ENCODE measurements at regions not wholly inside any gene's neighbourhood (a gene's known extent, or its start where the extent isn't known, plus 50 kb on each side); places are given as distances from the start of the nearest gene placed in this dataset.

DNA sequence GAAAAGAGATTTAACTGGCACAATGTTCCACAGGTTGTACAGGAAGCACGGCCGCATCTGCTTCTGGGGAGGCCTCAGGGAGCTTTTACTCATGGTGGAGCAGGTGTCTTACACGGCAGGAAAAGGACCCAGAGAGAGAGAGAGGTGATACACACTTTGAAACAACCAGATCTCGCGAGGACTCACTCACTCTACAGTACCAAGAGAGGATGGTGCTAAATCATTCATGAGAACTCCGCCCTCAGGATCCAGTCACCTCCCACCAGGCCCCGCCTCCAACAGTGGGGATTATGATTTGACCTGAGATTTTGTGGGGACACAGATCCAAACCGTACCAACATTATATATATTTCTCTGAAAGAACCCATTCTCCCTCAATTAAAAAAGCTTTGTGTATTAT lies 79.7 kb upstream of the DOCK10 start:
- TF ChIP-seq, protein P1, sequence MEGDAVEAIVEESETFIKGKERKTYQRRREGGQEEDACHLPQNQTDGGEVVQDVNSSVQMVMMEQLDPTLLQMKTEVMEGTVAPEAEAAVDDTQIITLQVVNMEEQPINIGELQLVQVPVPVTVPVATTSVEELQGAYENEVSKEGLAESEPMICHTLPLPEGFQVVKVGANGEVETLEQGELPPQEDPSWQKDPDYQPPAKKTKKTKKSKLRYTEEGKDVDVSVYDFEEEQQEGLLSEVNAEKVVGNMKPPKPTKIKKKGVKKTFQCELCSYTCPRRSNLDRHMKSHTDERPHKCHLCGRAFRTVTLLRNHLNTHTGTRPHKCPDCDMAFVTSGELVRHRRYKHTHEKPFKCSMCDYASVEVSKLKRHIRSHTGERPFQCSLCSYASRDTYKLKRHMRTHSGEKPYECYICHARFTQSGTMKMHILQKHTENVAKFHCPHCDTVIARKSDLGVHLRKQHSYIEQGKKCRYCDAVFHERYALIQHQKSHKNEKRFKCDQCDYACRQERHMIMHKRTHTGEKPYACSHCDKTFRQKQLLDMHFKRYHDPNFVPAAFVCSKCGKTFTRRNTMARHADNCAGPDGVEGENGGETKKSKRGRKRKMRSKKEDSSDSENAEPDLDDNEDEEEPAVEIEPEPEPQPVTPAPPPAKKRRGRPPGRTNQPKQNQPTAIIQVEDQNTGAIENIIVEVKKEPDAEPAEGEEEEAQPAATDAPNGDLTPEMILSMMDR (IDR thresholded peaks at IDR 0.05), result no peak

DNA sequence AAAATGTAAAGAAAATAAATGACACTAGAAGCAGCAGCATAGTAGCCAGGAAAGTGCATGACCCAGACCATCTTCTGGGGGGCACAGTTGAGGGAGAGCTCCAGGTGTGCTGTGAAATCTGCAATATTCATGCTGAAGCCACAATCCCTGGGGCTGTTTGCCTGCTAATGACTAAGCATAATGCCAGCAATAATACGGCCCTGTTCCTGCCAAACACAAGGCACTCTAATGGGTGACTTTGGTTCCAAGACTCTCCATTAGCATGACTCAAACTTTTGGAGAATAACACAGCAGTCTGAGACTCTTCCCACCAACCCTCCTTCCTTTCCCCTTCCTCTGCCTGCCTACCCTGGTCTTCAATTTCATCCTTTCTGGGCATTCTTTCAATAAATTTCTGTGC lies 77.9 kb upstream of the DOCK10 start:
- TF ChIP-seq, protein P1 (IDR thresholded peaks at IDR 0.05), result no peak

DNA sequence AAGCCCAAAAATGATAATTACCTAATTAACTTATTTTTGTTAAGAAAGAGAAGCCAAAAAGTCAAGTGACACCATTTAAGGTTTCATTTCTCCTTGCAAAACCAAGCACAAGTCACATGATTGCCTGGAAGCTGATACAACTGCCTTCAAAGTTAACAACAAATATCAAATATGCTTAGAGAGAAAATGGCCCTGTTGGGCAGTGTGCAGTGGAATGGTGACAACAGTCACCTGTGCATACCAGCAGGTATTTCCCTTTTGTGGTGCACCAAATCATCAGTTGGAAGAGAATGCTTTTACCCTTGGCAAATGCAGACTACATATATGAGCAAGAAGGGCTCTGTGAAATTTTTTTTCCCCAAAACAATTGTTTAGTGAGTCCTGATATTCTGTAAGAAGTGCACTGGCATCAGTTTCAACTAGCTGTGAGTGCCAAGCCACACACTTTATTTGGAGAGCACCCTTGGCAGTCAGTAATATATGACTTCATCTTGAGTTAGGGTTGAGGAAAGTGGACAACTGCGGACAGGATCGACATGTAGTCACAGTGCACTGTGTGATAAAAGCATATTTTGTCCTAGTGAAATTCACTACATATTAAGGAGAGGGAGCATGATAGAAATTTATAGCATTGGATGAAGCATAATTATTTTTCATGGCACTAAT lies 74.9 kb upstream of the DOCK10 start:
- TF ChIP-seq, protein P1 (IDR thresholded peaks at IDR 0.05), result no peak

DNA sequence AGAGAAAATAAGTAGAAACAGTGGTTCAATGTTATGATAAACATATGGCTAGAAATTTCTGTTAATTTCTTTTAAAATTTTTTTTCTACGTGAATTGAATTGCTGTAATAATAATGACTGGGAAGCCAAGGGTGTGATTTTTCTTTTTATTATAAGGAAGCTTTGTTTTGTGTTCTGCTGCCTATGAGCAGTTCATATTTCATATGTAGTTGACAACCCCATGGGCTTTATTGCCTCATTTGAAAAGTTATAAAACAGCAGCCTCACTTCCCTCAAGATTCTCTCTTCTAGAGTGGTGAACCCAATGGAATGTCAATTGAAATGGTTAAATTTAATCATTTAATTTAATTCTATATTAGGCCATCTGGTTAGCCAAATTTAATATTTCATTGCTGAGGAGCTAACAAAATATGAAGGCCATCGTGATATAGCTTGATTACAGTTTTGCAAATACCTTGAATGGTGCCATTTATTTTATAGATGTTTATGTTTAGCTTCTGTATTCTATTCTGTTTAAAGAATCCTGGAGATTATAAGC lies 72.6 kb upstream of the DOCK10 start:
- TF ChIP-seq, protein P1 (IDR thresholded peaks at IDR 0.05), result no peak

DNA sequence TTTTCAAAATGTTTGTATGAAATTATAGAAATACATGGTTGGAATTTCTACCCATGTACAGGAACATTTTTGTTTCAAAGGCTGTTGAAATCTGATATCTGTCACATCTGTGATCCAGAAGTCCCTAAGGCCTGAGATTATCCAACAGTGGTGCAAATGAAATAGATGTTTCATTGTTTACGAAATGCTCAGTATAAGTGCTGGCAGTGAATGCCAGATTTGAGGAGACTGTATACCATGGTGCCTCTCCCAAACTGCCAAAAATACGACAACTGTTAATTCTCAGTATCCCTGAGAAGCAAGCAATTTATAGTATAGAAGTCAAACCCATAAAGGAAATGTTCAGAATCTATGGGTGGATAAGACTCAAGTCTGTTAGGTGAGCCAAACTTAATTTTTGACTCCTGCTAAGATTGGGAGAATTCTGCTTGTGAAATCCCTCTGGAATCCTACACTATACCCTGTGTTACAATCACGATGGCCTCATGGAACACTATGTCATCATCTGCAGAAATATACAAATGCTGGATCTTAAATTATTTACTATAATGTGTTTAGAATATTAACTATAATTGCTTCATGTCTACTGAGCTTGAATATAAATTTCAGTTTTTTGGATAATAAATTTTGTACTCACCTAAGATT lies 71.2 kb upstream of the DOCK10 start:
- TF ChIP-seq, protein P1 (IDR thresholded peaks at IDR 0.05), result no peak

DNA sequence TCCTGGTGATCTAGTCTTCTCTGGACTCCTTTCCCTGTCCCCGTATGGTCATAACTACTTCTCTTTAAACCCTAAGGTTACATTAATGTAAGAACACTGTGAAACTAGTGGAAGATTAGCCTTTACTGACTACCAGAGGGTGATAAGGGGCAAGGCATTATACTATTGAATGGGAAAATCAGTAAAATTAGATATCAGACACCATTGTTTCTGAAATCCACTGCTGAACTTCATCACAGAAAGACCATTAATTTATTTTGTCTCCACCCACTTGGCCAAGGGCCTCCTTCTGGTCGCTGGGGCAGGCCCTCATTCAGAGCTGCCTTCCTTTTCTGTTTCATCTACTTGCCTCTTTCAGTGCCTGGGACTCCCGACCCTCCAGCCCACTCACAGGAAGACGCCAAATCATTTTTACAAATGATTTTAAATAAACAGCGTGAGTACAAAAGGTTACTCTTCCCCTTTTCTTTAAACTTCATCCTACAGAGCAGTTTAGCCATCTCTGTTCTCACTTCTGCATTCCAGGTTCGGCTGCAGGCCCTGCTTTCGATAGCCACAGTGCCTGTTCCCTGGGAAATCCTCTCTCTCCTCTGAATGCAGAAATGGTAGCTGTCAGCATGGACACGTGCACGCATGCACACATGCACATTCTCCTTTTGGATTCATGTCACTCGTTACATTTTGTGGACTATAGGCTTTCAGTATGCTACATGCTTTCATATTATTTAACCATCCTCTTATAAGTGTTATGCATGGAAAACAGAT lies 70.3 kb upstream of the DOCK10 start:
- TF ChIP-seq, protein P1 (IDR thresholded peaks at IDR 0.05), result no peak

DNA sequence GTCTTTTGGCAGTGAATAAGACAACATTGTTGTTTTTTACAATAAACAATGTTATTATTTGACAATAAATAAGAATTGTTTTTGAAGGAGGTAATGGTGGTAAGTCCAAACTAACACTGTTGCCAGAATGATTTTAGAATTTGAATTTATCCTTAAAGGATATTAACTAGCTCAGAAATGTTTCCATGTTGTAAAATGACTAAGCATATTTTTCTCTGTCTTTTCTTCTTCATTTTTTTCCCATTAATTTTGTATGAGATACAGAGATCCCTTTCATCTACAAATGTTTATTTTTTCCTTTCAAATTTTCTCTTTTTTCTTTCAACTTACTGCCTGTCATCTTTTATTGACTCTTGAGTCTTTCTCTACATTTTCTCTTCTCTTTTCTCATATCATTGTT lies 66.5 kb upstream of the DOCK10 start:
- TF ChIP-seq, protein P1 (IDR thresholded peaks at IDR 0.05), result no peak

Data from LNCAP (cell line).